SH-SY5Y (cell line): ENCODE measurements at regions not wholly inside any gene's neighbourhood (a gene's known extent, or its start where the extent isn't known, plus 50 kb on each side); places are given as distances from the start of the nearest gene placed in this dataset.

Source experiments
- GATA2 ChIP-seq: IDR thresholded peaks from 2 replicates; pipeline ENCODE4 v1.6.1; 2011; ENCODE audit warnings: mild to moderate bottlenecking, low read depth, low read length
- GATA3 ChIP-seq: IDR thresholded peaks from 2 replicates; pipeline ENCODE4 v1.6.1; 2011; ENCODE audit warnings: low read depth, mild to moderate bottlenecking, low read length, moderate library complexity

- no peak for TF ChIP-seq GATA2
- no peak for TF ChIP-seq GATA3
These were observed 309.7 kb upstream of the LYPLAL1 start for GRCh38 chr1:218863987-218864386.
